Epithelial cell of proximal tubule (primary cell): ENCODE measurements at regions not wholly inside any gene's neighbourhood (a gene's known extent, or its start where the extent isn't known, plus 50 kb on each side); places are given as distances from the start of the nearest gene placed in this dataset.

Source experiments
- DNase-seq: peaks from one replicate; pipeline ENCODE4 v3.0.0-alpha.2; 2011; ENCODE audit warnings: low read depth
- H3K4me3 ChIP-seq: 2 replicates; pipeline ENCODE4 v1.5.1; 2011; ENCODE audit warnings: low read depth, mild to moderate bottlenecking, low read length
- CTCF ChIP-seq: conservative IDR thresholded peaks from 2 replicates; pipeline ENCODE4 v1.5.1; 2012; ENCODE audit warnings: low read depth, mild to moderate bottlenecking, low read length

GRCh38 chr14:21882226-21882625 is 208.6 kb upstream of the OR4E1 start:
- no peak for TF ChIP-seq CTCF
- no peak for DNase-seq
- H3K4me3 ChIP-seq: no peak overlapping the region

GRCh38 chr14:21880918-21881317 is 207.3 kb upstream of the OR4E1 start:
- no peak for DNase-seq
- no peak overlapping the region for H3K4me3 ChIP-seq
- TF ChIP-seq CTCF: no peak

- TF ChIP-seq CTCF: no peak
- no peak overlapping the region for H3K4me3 ChIP-seq
- DNase-seq: no peak
Measured at GRCh38 chr14:21875791-21876190, 202.2 kb upstream of the OR4E1 start.

GRCh38 chr14:21874946-21875345 is 201.3 kb upstream of the OR4E1 start:
- no peak for DNase-seq
- TF ChIP-seq CTCF: no peak
- no peak overlapping the region for H3K4me3 ChIP-seq

GRCh38 chr14:21874167-21874566 is 200.5 kb upstream of the OR4E1 start:
- no peak overlapping the region for H3K4me3 ChIP-seq
- no peak for DNase-seq
- TF ChIP-seq CTCF: no peak

- DNase-seq: peak; percentile 27
- TF ChIP-seq CTCF: peak; percentile 94
- no peak overlapping the region for H3K4me3 ChIP-seq
Measured at GRCh38 chr14:21868442-21869046, 194.9 kb upstream of the OR4E1 start.

- H3K4me3 ChIP-seq: no peak overlapping the region
- no peak for TF ChIP-seq CTCF
- no peak for DNase-seq
Measured at GRCh38 chr14:21867541-21867940, 193.9 kb upstream of the OR4E1 start.
